H9 (cell line): ENCODE measurements at regions not wholly inside any gene's neighbourhood (a gene's known extent, or its start where the extent isn't known, plus 50 kb on each side); places are given as distances from the start of the nearest gene placed in this dataset.

Source experiments
- DNase-seq: peaks from one replicate; pipeline ENCODE4 v3.0.0-alpha.2; 2017
- H2AFZ ChIP-seq: one replicate; pipeline ENCODE4 v1.6.1; 2013; ENCODE audit warnings: mild to moderate bottlenecking, low read length, control low read depth, moderate library complexity
- H2AK5ac ChIP-seq: 2 replicates; pipeline ENCODE4 v1.6.1; 2013; ENCODE audit warnings: low read length, control low read depth, mixed read lengths; ENCODE audit not compliant: insufficient read length
- H2BK120ac ChIP-seq: one replicate; pipeline ENCODE4 v1.6.1; 2013; ENCODE audit warnings: low read depth, mild to moderate bottlenecking, low read length, control low read depth, inconsistent platforms; ENCODE audit not compliant: poor library complexity, severe bottlenecking
- H2BK12ac ChIP-seq: 2 replicates; pipeline ENCODE4 v1.6.1; 2013; ENCODE audit warnings: low read length, control low read depth, mixed read lengths, low read depth; ENCODE audit not compliant: insufficient read length
- H2BK15ac ChIP-seq: 2 replicates; pipeline ENCODE4 v1.6.1; 2013; ENCODE audit warnings: low read depth, low read length, control low read depth
- H2BK20ac ChIP-seq: one replicate; pipeline ENCODE4 v1.6.1; 2013; ENCODE audit warnings: low read depth, mild to moderate bottlenecking, low read length, control low read depth, inconsistent platforms; ENCODE audit not compliant: poor library complexity, severe bottlenecking
- H2BK5ac ChIP-seq: 2 replicates; pipeline ENCODE4 v1.6.1; 2013; ENCODE audit warnings: low read length, control low read depth, mixed read lengths; ENCODE audit not compliant: insufficient read length
- H3K14ac ChIP-seq: 2 replicates; pipeline ENCODE4 v1.6.1; 2013; ENCODE audit warnings: low read length, control low read depth; ENCODE audit not compliant: insufficient read depth
- H3K18ac ChIP-seq: 2 replicates; pipeline ENCODE4 v1.6.1; 2013; ENCODE audit warnings: low read depth, mild to moderate bottlenecking, mixed read lengths, low read length, control low read depth; ENCODE audit not compliant: insufficient read length
- H3K23ac ChIP-seq: 2 replicates; pipeline ENCODE4 v1.6.1; 2013; ENCODE audit warnings: low read length, control low read depth, mixed read lengths, low read depth; ENCODE audit not compliant: insufficient read length
- H3K23me2 ChIP-seq: 2 replicates; pipeline ENCODE4 v1.6.1; 2013; ENCODE audit warnings: low read depth, mild to moderate bottlenecking, mixed read lengths, low read length, control low read depth; ENCODE audit not compliant: insufficient read length, poor library complexity, severe bottlenecking
- H3K27ac ChIP-seq: 2 replicates; pipeline ENCODE4 v1.5.1; 2013; ENCODE audit warnings: low read length, control low read depth, mixed read lengths, low read depth; ENCODE audit not compliant: insufficient read length
- H3K27me3 ChIP-seq: 2 replicates; pipeline ENCODE4 v1.6.1; 2013; ENCODE audit warnings: low read length, control low read depth, inconsistent platforms; ENCODE audit not compliant: insufficient read depth
- H3K4ac ChIP-seq: 2 replicates; pipeline ENCODE4 v1.6.1; 2013; ENCODE audit warnings: low read depth, mild to moderate bottlenecking, control low read depth, inconsistent platforms, low read length, moderate library complexity
- H3K4me1 ChIP-seq: 2 replicates; pipeline ENCODE4 v1.6.1; 2013; ENCODE audit warnings: low read length, control low read depth, inconsistent platforms; ENCODE audit not compliant: insufficient read depth
- H3K4me2 ChIP-seq: 2 replicates; pipeline ENCODE4 v1.6.1; 2013; ENCODE audit warnings: low read length, control low read depth, mixed read lengths; ENCODE audit not compliant: insufficient read length, insufficient read depth
- H3K56ac ChIP-seq: 2 replicates; pipeline ENCODE4 v1.6.1; 2013; ENCODE audit warnings: low read depth, mild to moderate bottlenecking, mixed read lengths, low read length, control low read depth; ENCODE audit not compliant: insufficient read length
- H3K79me1 ChIP-seq: 2 replicates; pipeline ENCODE4 v1.6.1; 2013; ENCODE audit warnings: low read depth, mild to moderate bottlenecking, moderate library complexity, low read length, control low read depth, inconsistent platforms; ENCODE audit not compliant: insufficient read depth, poor library complexity, severe bottlenecking
- H3K79me2 ChIP-seq: 2 replicates; pipeline ENCODE4 v1.6.1; 2013; ENCODE audit warnings: low read length, control low read depth, inconsistent platforms; ENCODE audit not compliant: insufficient read depth
- H3K9ac ChIP-seq: 2 replicates; pipeline ENCODE4 v1.6.1; 2013; ENCODE audit warnings: low read length, control low read depth, mixed read lengths; ENCODE audit not compliant: insufficient read length; ENCODE audit errors: extremely low read depth
- H3K9me3 ChIP-seq: one replicate; pipeline ENCODE4 v1.6.1; 2013; ENCODE audit warnings: low read depth, low read length, inconsistent platforms; ENCODE audit not compliant: control insufficient read depth
- H3T11ph ChIP-seq: one replicate; pipeline ENCODE4 v1.6.1; 2013; ENCODE audit warnings: mild to moderate bottlenecking, low read length, control low read depth, inconsistent platforms
- H4K20me1 ChIP-seq: one replicate; pipeline ENCODE4 v1.6.1; 2013; ENCODE audit not compliant: control insufficient read depth, insufficient read length, insufficient read depth
- H4K5ac ChIP-seq: 2 replicates; pipeline ENCODE4 v1.6.1; 2013; ENCODE audit warnings: low read depth, mild to moderate bottlenecking, mixed read lengths, low read length, control low read depth; ENCODE audit not compliant: insufficient read length
- H4K8ac ChIP-seq: replicated peaks from 2 replicates; pipeline ENCODE4 v1.6.1; 2013; ENCODE audit warnings: low read length, control low read depth, mixed read lengths, low read depth; ENCODE audit not compliant: insufficient read length
- H4K91ac ChIP-seq: 2 replicates; pipeline ENCODE4 v1.6.1; 2013; ENCODE audit warnings: low read depth, mild to moderate bottlenecking, moderate library complexity, mixed read lengths, low read length, control low read depth; ENCODE audit not compliant: insufficient read length
- H3K27ac Mint-ChIP-seq, 3 experiments: 2 replicates in 2 of 3; 3 replicates in 1 of 3; pipeline ENCODE4 v1.8.0; 2020 to 2021; ENCODE audit warnings: mixed read lengths in 3 of 3, mild to moderate bottlenecking in 1 of 3, moderate library complexity in 1 of 3
- H3K27me3 Mint-ChIP-seq: 2 replicates; pipeline ENCODE4 v1.8.0; 2021; ENCODE audit warnings: low read depth, mild to moderate bottlenecking, moderate library complexity, mixed read lengths
- H3K36me3 Mint-ChIP-seq, 3 experiments: 2 replicates in 2 of 3; 3 replicates in 1 of 3; pipeline ENCODE4 v1.8.0; 2020 to 2021; ENCODE audit warnings: low read depth in 3 of 3, mixed read lengths in 3 of 3; ENCODE audit not compliant: insufficient read depth in 1 of 3
- H3K4me1 Mint-ChIP-seq, 2 experiments: 2 replicates each; pipeline ENCODE4 v1.8.0; 2020; ENCODE audit warnings: mixed read lengths in 2 of 2
- H3K4me3 Mint-ChIP-seq, 2 experiments: 2 replicates in 1 of 2; 3 replicates in 1 of 2; pipeline ENCODE4 v1.8.0; 2020 to 2021; ENCODE audit warnings: mild to moderate bottlenecking in 2 of 2, mixed read lengths in 2 of 2, moderate library complexity in 1 of 2
- H3K9me3 Mint-ChIP-seq, 2 experiments: 2 replicates in 1 of 2; 3 replicates in 1 of 2; pipeline ENCODE4 v1.8.0; 2020; ENCODE audit warnings: mild to moderate bottlenecking in 2 of 2, mixed read lengths in 2 of 2, moderate library complexity in 1 of 2
- CTCF ChIP-seq: fragments of 200-600 bp; sonication (generic); conservative IDR thresholded peaks from 3 replicates; pipeline ENCODE4 v1.8.0; 2021; ENCODE audit warnings: antibody characterized with exemption, mild to moderate bottlenecking
- WGBS: extraction: QIAGEN DNeasy Blood & Tissue Kit; methylation state at CpG from one replicate; pipeline ENCODE4 v1.1.7; 2013; ENCODE audit warnings: missing lambda C conversion rate, low lambda C conversion rate, mixed read lengths; ENCODE audit not compliant: insufficient read length; ENCODE audit errors: extremely low coverage; 5-methylcytosine and 5-hydroxymethylcytosine counted together

DNA sequence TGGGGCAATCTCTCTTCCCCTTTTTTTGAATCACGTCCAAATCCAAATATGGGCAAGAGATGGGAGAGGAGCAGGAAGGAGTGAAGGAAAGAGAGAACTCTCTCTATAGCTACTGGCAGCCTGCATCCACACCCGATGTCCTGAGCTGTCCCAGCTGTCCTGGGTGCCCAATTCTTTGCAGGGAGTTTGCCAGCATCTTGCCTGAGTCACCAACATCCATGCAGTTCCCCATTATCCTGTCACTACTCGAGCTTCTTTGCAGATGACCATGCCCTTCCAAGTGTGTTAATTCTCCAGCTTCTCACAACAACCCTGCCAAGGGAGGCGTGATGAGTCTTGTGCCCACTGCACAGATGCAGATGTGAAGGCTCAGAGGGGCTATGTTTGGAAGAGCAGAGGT, 127.1 kb downstream of the NSG2 start:
- Histone ChIP-seq H3K4ac (no peak overlapping the region), H3K27me3 (no peaks in the 10 kb centered on the region), H2BK20ac (no peak overlapping the region), H3K18ac (no peak overlapping the region), H3K79me2 (no peaks in the 10 kb centered on the region), H3K27ac (no peak overlapping the region), H3K56ac (no peak overlapping the region), H3K9me3 (no peaks in the 10 kb centered on the region), H3T11ph (no peak overlapping the region), H4K91ac (no peak overlapping the region), H2BK15ac (no peak overlapping the region), H3K23me2 (no peaks in the 10 kb centered on the region), H2BK12ac (no peak overlapping the region), H3K4me1 (no peaks in the 10 kb centered on the region), H3K9ac (no peak overlapping the region), H3K23ac (no peak overlapping the region), H4K8ac (no peak overlapping the region), H3K14ac (no peak overlapping the region), H2AFZ (no peak overlapping the region), H3K79me1 (no peaks in the 10 kb centered on the region), H2AK5ac (no peak overlapping the region), H3K4me2 (no peak overlapping the region), H4K20me1 (no peaks in the 10 kb centered on the region), H4K5ac (no peak overlapping the region), H2BK5ac (no peak overlapping the region), H2BK120ac (no peak overlapping the region)
- peaks cover 13% of the 10 kb centered on the region for H3K27me3 Mint-ChIP-seq
- DNase-seq: no peak
- no peak overlapping the region for H3K4me3 Mint-ChIP-seq
- peaks cover 2 to 8% of the 10 kb centered on the region in 2 experiments; a peak in 3 of 5 replicates for H3K9me3 Mint-ChIP-seq
- TF ChIP-seq CTCF: no peak
- H3K36me3 Mint-ChIP-seq: no peaks in the 10 kb centered on the region; a peak in 1 of 7 replicates
- H3K4me1 Mint-ChIP-seq: peaks cover 3% of the 10 kb centered on the region in 2 experiments; a peak in 3 of 4 replicates
- no CpG with 5 or more reads among the region's 4 CpGs for WGBS
- H3K27ac Mint-ChIP-seq: no peak overlapping the region
